ENCODE measurements at regions not wholly inside any gene's neighbourhood (a gene's known extent, or its start where the extent isn't known, plus 50 kb on each side); places are given as distances from the start of the nearest gene placed in this dataset.

DNA sequence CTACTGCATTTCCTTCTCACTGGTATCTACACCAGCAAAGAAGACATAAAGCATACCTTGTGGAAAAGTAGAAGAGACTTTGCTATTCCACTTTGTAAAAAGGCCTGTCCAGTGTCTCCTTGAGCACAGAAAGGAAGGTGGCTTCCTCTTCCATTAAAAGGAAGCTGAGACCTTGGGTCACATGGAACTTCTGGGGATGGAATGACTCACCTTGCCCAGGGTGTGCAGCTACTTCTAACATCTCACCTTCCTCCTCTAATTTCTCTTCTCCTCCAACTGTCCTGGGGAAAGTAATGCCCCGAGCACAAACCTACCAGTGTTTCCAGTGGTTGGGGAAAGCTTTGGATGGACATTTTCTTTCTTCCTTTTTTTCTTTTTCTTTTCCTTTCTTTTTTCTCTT, 848.8 kb upstream of the MAP3K7 start:
- H3K9ac ChIP-seq (ENCODE audit: insufficient read length, low read depth): no peak overlapping the region
- no peak for DNase-seq (ENCODE audit: low read depth, low spot score)
- H3K9me3 ChIP-seq (ENCODE audit: insufficient read depth, low read length): no peaks in the 10 kb centered on the region
- no peaks in the 10 kb centered on the region for H3K27me3 ChIP-seq (ENCODE audit: insufficient read depth, insufficient read length)
- no peaks in the 10 kb centered on the region for H3K4me1 ChIP-seq (ENCODE audit: insufficient read depth, insufficient read length)
- H3K36me3 ChIP-seq (ENCODE audit: insufficient read depth, insufficient read length, low read length): no peaks in the 10 kb centered on the region
- TF ChIP-seq YY1 (IDR thresholded peaks at IDR 0.05; ENCODE audit: insufficient read depth, insufficient read length) (no peak), SUZ12 (IDR thresholded peaks at IDR 0.05; ENCODE audit: extremely low read depth, insufficient read depth, insufficient read length) (no peak), ZNF274 (IDR thresholded peaks at IDR 0.05; ENCODE audit: low read depth, low read length) (no peak)
- H3K4me3 ChIP-seq (ENCODE audit: insufficient read length, low read depth): no peak overlapping the region

DNA sequence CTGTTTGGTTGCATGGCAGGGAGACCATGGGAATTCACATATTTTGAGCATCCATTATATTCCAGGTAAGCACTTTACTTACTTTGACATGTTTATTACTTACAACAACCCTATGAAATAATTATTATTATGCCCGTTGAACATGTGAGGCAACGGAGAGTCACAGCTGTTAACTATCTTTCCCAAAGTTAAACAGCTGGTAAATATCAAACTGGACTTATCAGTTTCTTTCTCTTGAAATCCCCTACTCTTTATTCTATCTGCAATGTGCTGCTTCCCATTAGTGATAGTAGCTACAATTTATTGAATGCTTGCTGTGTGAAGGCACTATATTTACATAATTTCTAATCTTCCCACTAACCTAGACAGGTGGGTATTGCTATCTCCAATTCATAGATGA, 847.7 kb upstream of the MAP3K7 start:
- Histone ChIP-seq H3K36me3 (ENCODE audit: insufficient read depth, insufficient read length, low read length) (no peaks in the 10 kb centered on the region), H3K4me1 (ENCODE audit: insufficient read depth, insufficient read length) (no peaks in the 10 kb centered on the region), H3K27me3 (ENCODE audit: insufficient read depth, insufficient read length) (no peaks in the 10 kb centered on the region), H3K9me3 (ENCODE audit: insufficient read depth, low read length) (no peaks in the 10 kb centered on the region), H3K4me3 (ENCODE audit: insufficient read length, low read depth) (no peak overlapping the region), H3K9ac (ENCODE audit: insufficient read length, low read depth) (no peak overlapping the region)
- DNase-seq (ENCODE audit: low read depth, low spot score): no peak
- TF ChIP-seq ZNF274 (IDR thresholded peaks at IDR 0.05; ENCODE audit: low read depth, low read length): no peak
- TF ChIP-seq SUZ12 (IDR thresholded peaks at IDR 0.05; ENCODE audit: extremely low read depth, insufficient read depth, insufficient read length): no peak
- TF ChIP-seq YY1 (IDR thresholded peaks at IDR 0.05; ENCODE audit: insufficient read depth, insufficient read length): no peak

DNA sequence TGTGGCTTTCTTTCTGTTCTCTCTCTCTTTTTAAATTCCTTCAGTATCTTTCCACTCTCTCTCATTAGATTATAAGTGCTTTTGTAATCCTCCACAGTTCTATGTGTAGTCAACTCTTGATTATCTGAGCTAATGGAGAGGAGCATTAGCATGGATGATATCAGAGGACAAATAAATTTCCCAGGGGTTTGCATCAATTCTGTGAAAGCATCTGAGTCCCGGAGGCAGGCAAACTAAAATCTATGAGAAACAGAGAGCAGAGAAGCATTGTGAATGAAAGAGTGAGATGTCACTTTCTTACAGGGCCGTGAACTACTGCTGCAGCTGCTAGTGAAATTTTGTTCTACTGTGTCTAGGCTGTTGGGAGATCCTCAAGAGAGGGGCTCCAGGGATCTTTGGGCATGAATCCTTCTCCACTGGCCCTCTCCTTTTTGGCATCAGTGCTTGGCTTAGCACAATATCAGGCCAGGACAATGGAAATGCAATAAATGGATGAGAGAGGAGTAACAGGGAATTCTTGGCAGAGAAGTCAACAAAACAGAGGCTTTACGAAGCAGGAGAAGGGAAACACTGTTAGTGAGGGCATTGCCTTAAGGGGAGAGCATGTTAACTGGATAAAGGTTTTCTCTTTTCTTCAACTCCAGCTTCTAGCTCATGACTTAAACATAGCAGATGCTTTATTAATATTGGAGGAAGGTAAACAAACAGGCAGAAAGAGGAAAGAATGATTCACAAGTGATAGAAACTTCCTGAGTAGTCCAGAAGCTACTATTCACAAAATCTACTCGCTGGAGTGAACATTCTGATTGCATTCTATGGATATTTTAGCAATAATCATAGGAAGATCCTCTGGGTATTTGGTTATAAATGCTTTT, 847.0 kb upstream of the MAP3K7 start:
- Histone ChIP-seq H3K4me3 (ENCODE audit: insufficient read length, low read depth) (no peak overlapping the region), H3K36me3 (ENCODE audit: insufficient read depth, insufficient read length, low read length) (no peaks in the 10 kb centered on the region), H3K27me3 (ENCODE audit: insufficient read depth, insufficient read length) (no peaks in the 10 kb centered on the region), H3K9ac (ENCODE audit: insufficient read length, low read depth) (no peak overlapping the region), H3K4me1 (ENCODE audit: insufficient read depth, insufficient read length) (no peaks in the 10 kb centered on the region), H3K9me3 (ENCODE audit: insufficient read depth, low read length) (no peaks in the 10 kb centered on the region)
- no peak for DNase-seq (ENCODE audit: low read depth, low spot score)
- TF ChIP-seq YY1 (IDR thresholded peaks at IDR 0.05; ENCODE audit: insufficient read depth, insufficient read length): no peak
- TF ChIP-seq ZNF274 (IDR thresholded peaks at IDR 0.05; ENCODE audit: low read depth, low read length): no peak
- TF ChIP-seq SUZ12 (IDR thresholded peaks at IDR 0.05; ENCODE audit: extremely low read depth, insufficient read depth, insufficient read length): no peak

DNA sequence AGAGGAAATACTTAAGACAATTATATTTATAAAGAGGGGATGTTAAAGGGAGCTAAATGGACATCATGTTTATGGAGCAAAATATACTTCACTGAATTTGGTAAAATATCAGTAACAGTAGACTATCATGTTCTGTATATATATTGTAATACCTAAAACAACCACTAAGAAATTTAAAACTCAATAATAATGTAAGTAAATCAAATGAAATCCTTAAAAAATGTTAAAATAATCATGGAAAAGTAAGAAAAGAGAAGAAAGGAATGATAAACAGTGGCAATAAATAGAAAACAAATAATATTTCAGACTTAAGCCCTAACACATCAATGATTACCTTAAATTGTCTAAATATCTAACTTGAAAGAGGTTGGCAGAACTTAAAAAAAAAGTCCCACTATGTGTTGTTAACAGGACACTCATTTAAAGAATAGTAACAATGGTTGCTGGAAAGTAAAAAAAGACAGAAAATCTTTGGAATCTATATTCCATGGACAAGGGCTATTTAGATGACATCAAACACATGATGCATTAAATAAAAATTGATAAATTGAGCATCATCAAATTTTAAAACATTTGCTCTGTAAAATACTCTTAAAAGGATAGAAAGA, 842.2 kb upstream of the MAP3K7 start:
- Histone ChIP-seq H3K9ac (ENCODE audit: insufficient read length, low read depth) (no peak overlapping the region), H3K9me3 (ENCODE audit: insufficient read depth, low read length) (no peaks in the 10 kb centered on the region), H3K4me1 (ENCODE audit: insufficient read depth, insufficient read length) (no peaks in the 10 kb centered on the region), H3K27me3 (ENCODE audit: insufficient read depth, insufficient read length) (no peaks in the 10 kb centered on the region), H3K4me3 (ENCODE audit: insufficient read length, low read depth) (no peak overlapping the region), H3K36me3 (ENCODE audit: insufficient read depth, insufficient read length, low read length) (no peaks in the 10 kb centered on the region)
- no peak for DNase-seq (ENCODE audit: low read depth, low spot score)
- TF ChIP-seq SUZ12 (IDR thresholded peaks at IDR 0.05; ENCODE audit: extremely low read depth, insufficient read depth, insufficient read length): no peak
- no peak for TF ChIP-seq YY1 (IDR thresholded peaks at IDR 0.05; ENCODE audit: insufficient read depth, insufficient read length)
- no peak for TF ChIP-seq ZNF274 (IDR thresholded peaks at IDR 0.05; ENCODE audit: low read depth, low read length)

DNA sequence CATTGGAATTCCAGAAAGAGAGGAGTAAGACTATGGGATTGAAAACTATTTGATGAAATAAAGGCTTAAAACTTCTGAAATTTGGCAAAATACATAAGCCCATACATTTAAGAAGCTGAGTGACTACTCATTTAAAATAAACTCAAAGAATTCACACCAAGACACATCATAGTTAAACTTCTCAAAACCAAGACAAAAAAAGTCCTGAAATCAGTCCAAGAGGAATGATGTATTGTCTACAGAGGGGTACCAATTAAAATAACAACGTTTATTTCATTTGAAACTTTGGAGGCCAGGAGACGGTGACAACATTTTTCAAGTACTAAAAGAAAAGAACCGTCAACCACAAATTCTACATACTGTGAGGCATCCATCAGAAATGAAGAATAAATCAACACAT, 841.4 kb upstream of the MAP3K7 start:
- H3K4me3 ChIP-seq (ENCODE audit: insufficient read length, low read depth): no peak overlapping the region
- H3K9ac ChIP-seq (ENCODE audit: insufficient read length, low read depth): no peak overlapping the region
- no peaks in the 10 kb centered on the region for H3K4me1 ChIP-seq (ENCODE audit: insufficient read depth, insufficient read length)
- DNase-seq (ENCODE audit: low read depth, low spot score): no peak
- TF ChIP-seq SUZ12 (IDR thresholded peaks at IDR 0.05; ENCODE audit: extremely low read depth, insufficient read depth, insufficient read length) (no peak), YY1 (IDR thresholded peaks at IDR 0.05; ENCODE audit: insufficient read depth, insufficient read length) (no peak), ZNF274 (IDR thresholded peaks at IDR 0.05; ENCODE audit: low read depth, low read length) (no peak)
- H3K27me3 ChIP-seq (ENCODE audit: insufficient read depth, insufficient read length): no peaks in the 10 kb centered on the region
- no peaks in the 10 kb centered on the region for H3K36me3 ChIP-seq (ENCODE audit: insufficient read depth, insufficient read length, low read length)
- H3K9me3 ChIP-seq (ENCODE audit: insufficient read depth, low read length): no peaks in the 10 kb centered on the region

DNA sequence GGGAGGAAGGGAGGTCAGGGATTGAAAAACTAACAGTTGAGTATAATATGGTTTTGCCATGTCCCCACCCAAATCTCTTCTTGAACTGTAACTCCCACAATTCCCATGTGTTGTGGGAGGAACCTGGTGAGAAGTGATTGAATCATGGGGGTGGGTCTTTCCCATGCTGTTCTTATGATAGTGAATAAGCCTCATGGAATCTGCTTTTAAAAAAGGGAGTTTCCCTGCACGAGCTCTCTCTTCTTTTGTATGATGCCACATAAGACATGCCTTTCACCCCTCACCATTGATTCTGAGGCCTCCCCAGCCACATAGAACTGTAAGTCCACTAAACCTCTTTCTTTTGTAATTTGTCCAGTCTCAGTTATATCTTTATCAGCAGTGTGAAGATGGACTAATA, 833.4 kb upstream of the MAP3K7 start:
- Histone ChIP-seq H3K9me3 (ENCODE audit: insufficient read depth, low read length) (no peaks in the 10 kb centered on the region), H3K4me1 (ENCODE audit: insufficient read depth, insufficient read length) (no peaks in the 10 kb centered on the region), H3K27me3 (ENCODE audit: insufficient read depth, insufficient read length) (no peaks in the 10 kb centered on the region), H3K4me3 (ENCODE audit: insufficient read length, low read depth) (no peak overlapping the region), H3K9ac (ENCODE audit: insufficient read length, low read depth) (no peak overlapping the region), H3K36me3 (ENCODE audit: insufficient read depth, insufficient read length, low read length) (no peaks in the 10 kb centered on the region)
- DNase-seq (ENCODE audit: low read depth, low spot score): no peak
- TF ChIP-seq ZNF274 (IDR thresholded peaks at IDR 0.05; ENCODE audit: low read depth, low read length) (no peak), YY1 (IDR thresholded peaks at IDR 0.05; ENCODE audit: insufficient read depth, insufficient read length) (no peak), SUZ12 (IDR thresholded peaks at IDR 0.05; ENCODE audit: extremely low read depth, insufficient read depth, insufficient read length) (no peak)

DNA sequence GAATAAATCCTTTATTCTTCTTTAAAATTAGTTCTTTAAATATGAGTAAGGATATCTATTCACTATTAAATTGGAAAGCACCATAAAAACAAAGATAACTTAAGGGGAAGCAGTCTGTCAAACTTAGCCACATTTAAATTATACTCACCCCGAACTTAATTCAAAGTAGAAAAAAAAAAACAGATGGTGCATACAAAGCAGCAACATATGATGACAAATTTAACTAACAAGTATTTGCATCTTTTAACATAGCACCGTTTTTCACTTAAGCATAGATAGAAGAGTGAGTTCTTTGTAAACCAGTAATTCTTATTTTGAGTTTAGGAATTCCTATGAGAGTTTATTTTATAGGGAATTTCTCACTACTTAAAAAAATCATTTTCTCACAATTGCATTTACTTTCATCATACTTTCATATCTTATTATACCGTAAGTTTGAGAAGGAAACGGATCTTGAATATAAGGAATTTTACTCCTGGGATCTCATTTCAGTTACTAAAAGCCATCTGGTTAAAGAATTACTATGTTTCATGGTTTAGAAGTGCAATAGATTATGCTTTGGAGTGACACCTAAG, 828.2 kb upstream of the MAP3K7 start:
- no peaks in the 10 kb centered on the region for H3K9me3 ChIP-seq (ENCODE audit: insufficient read depth, low read length)
- TF ChIP-seq YY1 (IDR thresholded peaks at IDR 0.05; ENCODE audit: insufficient read depth, insufficient read length) (no peak), SUZ12 (IDR thresholded peaks at IDR 0.05; ENCODE audit: extremely low read depth, insufficient read depth, insufficient read length) (no peak), ZNF274 (IDR thresholded peaks at IDR 0.05; ENCODE audit: low read depth, low read length) (no peak)
- H3K36me3 ChIP-seq (ENCODE audit: insufficient read depth, insufficient read length, low read length): no peaks in the 10 kb centered on the region
- no peaks in the 10 kb centered on the region for H3K4me1 ChIP-seq (ENCODE audit: insufficient read depth, insufficient read length)
- H3K9ac ChIP-seq (ENCODE audit: insufficient read length, low read depth): no peak overlapping the region
- no peak overlapping the region for H3K4me3 ChIP-seq (ENCODE audit: insufficient read length, low read depth)
- no peak for DNase-seq (ENCODE audit: low read depth, low spot score)
- H3K27me3 ChIP-seq (ENCODE audit: insufficient read depth, insufficient read length): no peaks in the 10 kb centered on the region
